ENCODE measurements at regions not wholly inside any gene's neighbourhood (a gene's known extent, or its start where the extent isn't known, plus 50 kb on each side); places are given as distances from the start of the nearest gene placed in this dataset.
"Not testable (repeated sequence)": the region's sequence is repeated elsewhere in the genome, so short reads cannot be mapped to it uniquely, and the experiment has no call there.

- Histone ChIP-seq H3K9me3 (no peaks in the 10 kb centered on the region), H3K27me3 (peaks cover 12% of the 10 kb centered on the region), H3K4me1 (peaks cover 0 to 26% (median 18%) of the 10 kb centered on the region in 4 donors), H3K4me3 (no peak overlapping the region), H3K36me3 (no peaks in the 10 kb centered on the region), H3K27ac (no peak overlapping the region)
- intact Hi-C loops (cut with DNase I; ENCODE audit: low total_unique reads), result no loop called here
- no peak for DNase-seq
- WGBS, 2 donors (ENCODE audit: low coverage in 1 of 2), result 50 to 83% methylated on average over 1 of the region's 1 CpG
- TF ChIP-seq, protein P1, sequence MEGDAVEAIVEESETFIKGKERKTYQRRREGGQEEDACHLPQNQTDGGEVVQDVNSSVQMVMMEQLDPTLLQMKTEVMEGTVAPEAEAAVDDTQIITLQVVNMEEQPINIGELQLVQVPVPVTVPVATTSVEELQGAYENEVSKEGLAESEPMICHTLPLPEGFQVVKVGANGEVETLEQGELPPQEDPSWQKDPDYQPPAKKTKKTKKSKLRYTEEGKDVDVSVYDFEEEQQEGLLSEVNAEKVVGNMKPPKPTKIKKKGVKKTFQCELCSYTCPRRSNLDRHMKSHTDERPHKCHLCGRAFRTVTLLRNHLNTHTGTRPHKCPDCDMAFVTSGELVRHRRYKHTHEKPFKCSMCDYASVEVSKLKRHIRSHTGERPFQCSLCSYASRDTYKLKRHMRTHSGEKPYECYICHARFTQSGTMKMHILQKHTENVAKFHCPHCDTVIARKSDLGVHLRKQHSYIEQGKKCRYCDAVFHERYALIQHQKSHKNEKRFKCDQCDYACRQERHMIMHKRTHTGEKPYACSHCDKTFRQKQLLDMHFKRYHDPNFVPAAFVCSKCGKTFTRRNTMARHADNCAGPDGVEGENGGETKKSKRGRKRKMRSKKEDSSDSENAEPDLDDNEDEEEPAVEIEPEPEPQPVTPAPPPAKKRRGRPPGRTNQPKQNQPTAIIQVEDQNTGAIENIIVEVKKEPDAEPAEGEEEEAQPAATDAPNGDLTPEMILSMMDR (IDR thresholded peaks at IDR 0.05), result no peak
- TF ChIP-seq POLR2AphosphoS5 (IDR thresholded peaks at IDR 0.05) (no peak), EP300 (IDR thresholded peaks at IDR 0.05; ENCODE audit: low read depth) (no peak), POLR2A (IDR thresholded peaks at IDR 0.05) (no peak)
- in situ Hi-C loops (cut with MboI; ENCODE audit: low pct_ligation_motif_present in 1 of 4, low pct_unique_long_range_greater_than_20kb in 1 of 4, low sequenced_read_pairs in 3 of 4), result no loop called here
Measured at GRCh38 chr17:21549107-21549687, 143.1 kb upstream of the KCNJ18 start.

- DNase-seq; H3K27ac ChIP-seq; H3K9me3 ChIP-seq; intact Hi-C loops (cut with DNase I; ENCODE audit: low total_unique reads); H3K36me3 ChIP-seq; in situ Hi-C loops (cut with MboI; ENCODE audit: low pct_ligation_motif_present in 1 of 4, low pct_unique_long_range_greater_than_20kb in 1 of 4, low sequenced_read_pairs in 3 of 4): not testable (repeated sequence)
- H3K27me3 ChIP-seq, result peaks cover 12% of the 10 kb centered on the region
- WGBS, 2 donors (ENCODE audit: low coverage in 1 of 2), result 81 to 99% methylated on average over 3 of the region's 3 CpGs
- H3K4me1 ChIP-seq, result peaks cover 0 to 26% (median 18%) of the 10 kb centered on the region in 4 donors
- peak overlapping the region in 2 of 4 donors; percentile 17 to 44 for H3K4me3 ChIP-seq
Measured at GRCh38 chr17:21550031-21550430, 142.3 kb upstream of the KCNJ18 start.

GRCh38 chr17:21551081-21551881, 141.0 kb upstream of the KCNJ18 start:
- TF ChIP-seq POLR2AphosphoS5 (IDR thresholded peaks at IDR 0.05) (peak; percentile 80 to 90 (median 81)), POLR2A (IDR thresholded peaks at IDR 0.05) (peak; percentile 54)
- TF ChIP-seq, protein P1 (IDR thresholded peaks at IDR 0.05), result no peak
- in situ Hi-C loops (cut with MboI; ENCODE audit: low pct_ligation_motif_present in 1 of 4, low pct_unique_long_range_greater_than_20kb in 1 of 4, low sequenced_read_pairs in 3 of 4), result no loop called here

DNA sequence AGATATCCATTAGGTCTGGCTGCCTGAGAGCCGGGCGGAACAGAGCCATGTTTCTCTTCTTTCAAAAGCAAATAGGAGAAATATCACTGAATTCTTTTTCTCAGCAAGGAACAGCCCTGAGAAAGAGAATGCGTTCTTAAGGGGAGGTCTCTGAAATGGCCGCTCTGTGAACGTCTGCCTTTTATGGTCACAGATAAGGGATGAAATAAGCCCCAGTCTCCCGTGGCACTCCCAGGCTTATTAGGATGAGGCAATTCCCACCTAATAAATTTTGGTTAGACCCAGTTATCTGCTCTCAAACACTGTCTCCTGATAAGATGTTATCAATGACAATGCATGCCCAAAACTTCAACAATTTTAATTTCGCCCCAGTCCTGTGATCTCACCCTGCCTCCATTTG, 133.4 kb upstream of the KCNJ18 start:
- H3K4me1 ChIP-seq; intact Hi-C loops (cut with DNase I; ENCODE audit: low total_unique reads); in situ Hi-C loops (cut with MboI; ENCODE audit: low pct_ligation_motif_present in 1 of 4, low pct_unique_long_range_greater_than_20kb in 1 of 4, low sequenced_read_pairs in 3 of 4); H3K36me3 ChIP-seq; H3K9me3 ChIP-seq; H3K27me3 ChIP-seq; H3K4me3 ChIP-seq; H3K27ac ChIP-seq; DNase-seq: not testable (repeated sequence)
- WGBS, 2 donors (ENCODE audit: low coverage in 1 of 2), result 87 to 89% methylated on average over 7 of the region's 7 CpGs

More at GRCh38 chr17:21551081-21551881, 141.0 kb upstream of the KCNJ18 start:
- peaks cover 0 to 26% (median 18%) of the 10 kb centered on the region in 4 donors for H3K4me1 ChIP-seq
- no peaks in the 10 kb centered on the region for H3K9me3 ChIP-seq
- no peaks in the 10 kb centered on the region for H3K36me3 ChIP-seq
- H3K27me3 ChIP-seq, result peaks cover 12% of the 10 kb centered on the region
- peak overlapping the region; percentile 44 to 73 (median 56) for H3K4me3 ChIP-seq
- peak overlapping the region; percentile 83 to 88 (median 84) for H3K27ac ChIP-seq
- intact Hi-C loops (cut with DNase I; ENCODE audit: low total_unique reads), result no loop called here
- 0% methylated on average over 4 to 55 of the region's 75 CpGs for WGBS, 2 donors (ENCODE audit: low coverage in 1 of 2)
- peak; percentile 84 for DNase-seq

- 76% methylated on average over 3 of the region's 3 CpGs; no CpG with 5 or more reads in 1 of the 2 donors for WGBS, 2 donors (ENCODE audit: low coverage in 1 of 2)
- no peak for TF ChIP-seq POLR2AphosphoS5 (IDR thresholded peaks at IDR 0.05)
- no peak for TF ChIP-seq EP300 (IDR thresholded peaks at IDR 0.05; ENCODE audit: low read depth)
- no peak for TF ChIP-seq POLR2A (IDR thresholded peaks at IDR 0.05)
- TF ChIP-seq, protein P1 (IDR thresholded peaks at IDR 0.05), result no peak
- no peaks in the 10 kb centered on the region for H3K4me1 ChIP-seq
- H3K4me3 ChIP-seq, result no peak overlapping the region
- H3K27ac ChIP-seq, result no peak overlapping the region
- no peaks in the 10 kb centered on the region for H3K9me3 ChIP-seq
- in situ Hi-C loops (cut with MboI; ENCODE audit: low pct_ligation_motif_present in 1 of 4, low pct_unique_long_range_greater_than_20kb in 1 of 4, low sequenced_read_pairs in 3 of 4), result no loop called here
- intact Hi-C loops (cut with DNase I; ENCODE audit: low total_unique reads), result no loop called here
- no peaks in the 10 kb centered on the region for H3K36me3 ChIP-seq
- DNase-seq, result no peak
- no peaks in the 10 kb centered on the region for H3K27me3 ChIP-seq
Measured at GRCh38 chr17:21564262-21564661, 128.1 kb upstream of the KCNJ18 start.

DNA sequence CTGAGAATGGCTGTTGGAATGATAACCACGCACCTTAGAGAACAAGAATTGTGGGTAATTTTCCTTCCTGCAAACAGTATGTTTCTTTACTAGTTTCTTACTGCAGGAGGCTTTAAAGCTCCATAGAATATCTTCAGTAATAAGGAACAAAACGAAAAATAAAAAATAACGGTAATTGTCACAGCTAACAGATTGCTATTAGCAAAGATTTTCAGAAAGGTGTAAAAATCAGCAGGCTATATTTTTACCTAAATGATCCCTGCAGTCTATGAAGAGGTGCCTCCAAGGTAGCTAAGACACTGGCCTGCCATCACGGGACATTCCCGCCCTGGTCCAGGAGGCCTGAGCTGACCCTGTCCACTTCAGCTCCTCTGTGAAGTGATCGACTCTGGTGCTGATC, 127.6 kb upstream of the KCNJ18 start:
- DNase-seq; H3K9me3 ChIP-seq; intact Hi-C loops (cut with DNase I; ENCODE audit: low total_unique reads); H3K27ac ChIP-seq; in situ Hi-C loops (cut with MboI; ENCODE audit: low pct_ligation_motif_present in 1 of 4, low pct_unique_long_range_greater_than_20kb in 1 of 4, low sequenced_read_pairs in 3 of 4); H3K4me1 ChIP-seq; H3K4me3 ChIP-seq; H3K27me3 ChIP-seq; H3K36me3 ChIP-seq: not testable (repeated sequence)
- WGBS, 2 donors (ENCODE audit: low coverage in 1 of 2), result 89 to 100% methylated on average over 3 to 6 of the region's 6 CpGs

- H3K4me1 ChIP-seq; H3K27me3 ChIP-seq; H3K36me3 ChIP-seq; in situ Hi-C loops (cut with MboI; ENCODE audit: low pct_ligation_motif_present in 1 of 4, low pct_unique_long_range_greater_than_20kb in 1 of 4, low sequenced_read_pairs in 3 of 4); DNase-seq; H3K4me3 ChIP-seq; H3K27ac ChIP-seq; H3K9me3 ChIP-seq; intact Hi-C loops (cut with DNase I; ENCODE audit: low total_unique reads): not testable (repeated sequence)
- WGBS, 2 donors (ENCODE audit: low coverage in 1 of 2), result 68 to 76% methylated on average over 2 of the region's 2 CpGs
Measured at GRCh38 chr17:21570427-21570826, 121.9 kb upstream of the KCNJ18 start.
